Smooth muscle cell (in vitro differentiated cells): ENCODE measurements at regions not wholly inside any gene's neighbourhood (a gene's known extent, or its start where the extent isn't known, plus 50 kb on each side); places are given as distances from the start of the nearest gene placed in this dataset.
A peak's percentile ranks its signal among the peaks of the same experiment; 100 is the strongest.

Experiments used
- DNase-seq: peaks from one replicate; lab custom pipeline; 2025; ENCODE audit not compliant: unreplicated experiment; lab: John Stamatoyannopoulos, UW
- H2AFZ ChIP-seq: fragments of 200-600 bp; sonication (generic); 2 replicates; pipeline ENCODE4 v1.6.0; 2016; ENCODE audit warnings: antibody characterized with exemption, low read depth, mild to moderate bottlenecking
- H3F3A ChIP-seq: fragments of 200-600 bp; sonication (generic); 2 replicates; pipeline ENCODE4 v1.6.0; 2017; ENCODE audit warnings: antibody characterized with exemption, low read depth
- H3K27ac ChIP-seq: fragments of 200-600 bp; sonication (generic); 2 replicates; pipeline ENCODE4 v1.5.1; 2016; ENCODE audit warnings: low read depth, mild to moderate bottlenecking
- H3K27me3 ChIP-seq: fragments of 200-600 bp; sonication (generic); 2 replicates; pipeline ENCODE4 v1.6.1; 2016; ENCODE audit warnings: low read depth, mild to moderate bottlenecking
- H3K36me3 ChIP-seq: fragments of 200-600 bp; sonication (generic); 2 replicates; pipeline ENCODE4 v1.5.1; 2016; ENCODE audit warnings: low read depth
- H3K4me1 ChIP-seq: fragments of 200-600 bp; sonication (generic); 2 replicates; pipeline ENCODE4 v1.5.1; 2016; ENCODE audit warnings: low read depth
- H3K4me2 ChIP-seq: fragments of 200-600 bp; sonication (generic); 2 replicates; pipeline ENCODE4 v1.6.0; 2016; ENCODE audit warnings: mild to moderate bottlenecking
- H3K4me3 ChIP-seq: fragments of 200-600 bp; sonication (generic); 2 replicates; pipeline ENCODE4 v1.5.1; 2016; ENCODE audit warnings: mild to moderate bottlenecking
- H3K79me2 ChIP-seq: fragments of 200-600 bp; sonication (generic); 2 replicates; pipeline ENCODE4 v1.6.0; 2016; ENCODE audit warnings: low read depth, mild to moderate bottlenecking
- H3K9ac ChIP-seq: fragments of 200-600 bp; sonication (generic); 2 replicates; pipeline ENCODE4 v1.6.0; 2016; ENCODE audit warnings: low read depth
- H3K9me3 ChIP-seq: fragments of 200-600 bp; sonication (generic); replicated peaks from 2 replicates; pipeline ENCODE4 v1.5.1; 2016; ENCODE audit warnings: low read depth
- H4K20me1 ChIP-seq: fragments of 200-600 bp; sonication (generic); 2 replicates; pipeline ENCODE4 v1.6.0; 2016; ENCODE audit warnings: low read depth
- CTCF ChIP-seq: fragments of 200-600 bp; sonication (generic); IDR thresholded peaks from 2 replicates; pipeline ENCODE4 v1.5.1; 2017; ENCODE audit warnings: borderline replicate concordance, mild to moderate bottlenecking, antibody characterized with exemption; ENCODE audit not compliant: insufficient read depth, poor library complexity, severe bottlenecking
- WGBS: methylation state at CpG from one replicate; pipeline ENCODE4 v1.1.7; 2016; ENCODE audit warnings: low lambda C conversion rate; 5-methylcytosine and 5-hydroxymethylcytosine counted together

GRCh38 chr20:6976106-6976900 is 208.8 kb downstream of the BMP2 start:
- no peak overlapping the region for H3K4me2 ChIP-seq
- H3K4me1 ChIP-seq: no peaks in the 10 kb centered on the region
- no peaks in the 10 kb centered on the region for H3K9me3 ChIP-seq
- H3K27ac ChIP-seq: no peak overlapping the region
- 63% methylated on average over 3 of the region's 3 CpGs for WGBS
- no peaks in the 10 kb centered on the region for H3K36me3 ChIP-seq
- TF ChIP-seq CTCF: no peak
- no peaks in the 10 kb centered on the region for H3F3A ChIP-seq
- H3K27me3 ChIP-seq: no peaks in the 10 kb centered on the region
- H3K4me3 ChIP-seq: no peak overlapping the region
- no peaks in the 10 kb centered on the region for H4K20me1 ChIP-seq
- H3K9ac ChIP-seq: no peak overlapping the region
- H3K79me2 ChIP-seq: no peaks in the 10 kb centered on the region
- DNase-seq: no peak
- H2AFZ ChIP-seq: no peak overlapping the region

GRCh38 chr20:6979621-6980020 is 212.1 kb downstream of the BMP2 start:
- no peak overlapping the region for H3K4me3 ChIP-seq
- no peaks in the 10 kb centered on the region for H3K79me2 ChIP-seq
- H3K4me1 ChIP-seq: no peaks in the 10 kb centered on the region
- H3K27me3 ChIP-seq: no peaks in the 10 kb centered on the region
- no peak overlapping the region for H3K27ac ChIP-seq
- H3F3A ChIP-seq: no peaks in the 10 kb centered on the region
- no peaks in the 10 kb centered on the region for H3K36me3 ChIP-seq
- H3K9ac ChIP-seq: no peak overlapping the region
- no peak for TF ChIP-seq CTCF
- no peaks in the 10 kb centered on the region for H4K20me1 ChIP-seq
- DNase-seq: no peak
- no peak overlapping the region for H3K4me2 ChIP-seq
- no peaks in the 10 kb centered on the region for H3K9me3 ChIP-seq
- H2AFZ ChIP-seq: no peak overlapping the region
- 93% methylated on average over 2 of the region's 2 CpGs for WGBS

- H3K27me3 ChIP-seq: no peaks in the 10 kb centered on the region
- peak overlapping the region; percentile 80 for H3K27ac ChIP-seq
- no peaks in the 10 kb centered on the region for H3K9me3 ChIP-seq
- H3K4me1 ChIP-seq: no peaks in the 10 kb centered on the region
- no peaks in the 10 kb centered on the region for H3K79me2 ChIP-seq
- H4K20me1 ChIP-seq: no peaks in the 10 kb centered on the region
- no peaks in the 10 kb centered on the region for H3K36me3 ChIP-seq
- H2AFZ ChIP-seq: no peak overlapping the region
- no peak for TF ChIP-seq CTCF
- no peak overlapping the region for H3K4me2 ChIP-seq
- H3K4me3 ChIP-seq: no peak overlapping the region
- 58% methylated on average over 2 of the region's 2 CpGs for WGBS
- H3K9ac ChIP-seq: no peak overlapping the region
- H3F3A ChIP-seq: no peaks in the 10 kb centered on the region
- DNase-seq: no peak
Measured at GRCh38 chr20:6993011-6993410, 225.5 kb downstream of the BMP2 start.

GRCh38 chr20:6993511-6993910 is 226.0 kb downstream of the BMP2 start:
- no peak overlapping the region for H3K9ac ChIP-seq
- no peaks in the 10 kb centered on the region for H4K20me1 ChIP-seq
- WGBS: 85% methylated on average over 7 of the region's 7 CpGs
- no peaks in the 10 kb centered on the region for H3K27me3 ChIP-seq
- no peak overlapping the region for H3K4me3 ChIP-seq
- no peak for DNase-seq
- H3K79me2 ChIP-seq: no peaks in the 10 kb centered on the region
- H3K36me3 ChIP-seq: no peaks in the 10 kb centered on the region
- H3K9me3 ChIP-seq: no peaks in the 10 kb centered on the region
- TF ChIP-seq CTCF: no peak
- H3K4me1 ChIP-seq: no peaks in the 10 kb centered on the region
- no peak overlapping the region for H3K4me2 ChIP-seq
- H2AFZ ChIP-seq: no peak overlapping the region
- H3K27ac ChIP-seq: peak overlapping the region; percentile 80
- no peaks in the 10 kb centered on the region for H3F3A ChIP-seq
